HG03095 (cell line): ENCODE measurements at regions not wholly inside any gene's neighbourhood (a gene's known extent, or its start where the extent isn't known, plus 50 kb on each side); places are given as distances from the start of the nearest gene placed in this dataset.

ENCODE experiments used
- ATAC-seq: cut with Tn5 transposase; IDR thresholded peaks from one replicate; pipeline ENCODE4 v1.9.1; 2021; ENCODE audit warnings: moderate library complexity; ENCODE audit not compliant: unreplicated experiment

DNA sequence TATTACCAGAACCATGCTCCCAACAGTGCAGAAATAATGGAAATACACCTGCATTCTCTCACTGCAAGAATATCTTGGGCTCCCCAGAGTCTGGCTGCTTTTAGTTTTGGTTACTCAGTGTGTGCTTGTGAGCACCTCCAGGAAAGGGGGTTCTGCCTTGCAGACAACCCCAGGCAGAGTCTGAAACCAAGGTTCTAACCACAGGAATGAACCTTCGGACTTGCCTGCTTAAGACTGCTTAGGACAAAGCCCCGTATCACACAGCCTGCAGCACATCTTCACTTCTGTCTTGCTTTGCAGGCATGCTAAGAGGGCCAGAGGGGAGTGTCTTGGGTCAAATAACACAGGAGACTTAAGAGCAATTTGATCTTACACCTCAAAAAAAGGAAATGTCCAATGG lies 94.8 kb upstream of the SPATA31C2 start:
- ATAC-seq = no peak

DNA sequence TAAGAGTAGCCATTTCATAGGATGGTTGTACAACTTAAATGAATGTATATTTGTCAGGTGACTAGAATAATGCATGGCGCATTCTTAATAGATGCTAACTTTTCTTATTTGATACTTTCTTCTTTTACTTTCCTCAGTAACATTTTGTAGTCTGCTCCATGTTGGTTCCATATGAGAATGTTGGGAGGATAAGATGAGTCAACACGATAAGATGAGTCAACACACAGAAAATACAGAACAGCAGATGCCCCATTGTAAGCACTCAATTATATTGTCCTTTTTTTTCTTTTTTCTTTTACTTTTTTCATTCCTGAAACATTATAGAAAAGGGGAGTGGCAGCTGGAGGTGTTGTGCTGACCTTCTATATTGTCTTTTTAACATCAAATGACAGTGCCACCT lies 92.3 kb upstream of the SPATA31C2 start:
- ATAC-seq = no peak

DNA sequence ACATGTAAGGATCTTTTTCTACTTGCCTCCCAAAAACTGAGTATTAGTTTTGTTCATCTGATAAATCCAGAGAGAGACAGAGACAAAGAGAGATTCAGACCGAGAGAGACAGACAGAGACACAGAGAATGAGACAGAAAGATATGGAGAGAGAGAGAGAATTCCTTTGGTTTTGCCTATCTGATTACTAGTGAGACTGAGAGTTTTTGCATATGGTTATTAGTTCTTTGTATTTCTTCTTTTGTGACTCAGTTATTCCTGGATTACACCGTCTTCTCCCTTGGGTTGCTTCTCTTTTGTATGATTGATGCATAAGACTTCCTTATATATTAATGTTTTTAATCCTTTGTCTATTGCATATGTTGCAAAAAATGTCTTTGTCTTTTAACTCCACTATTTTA lies 91.2 kb upstream of the SPATA31C2 start:
- ATAC-seq = no peak

DNA sequence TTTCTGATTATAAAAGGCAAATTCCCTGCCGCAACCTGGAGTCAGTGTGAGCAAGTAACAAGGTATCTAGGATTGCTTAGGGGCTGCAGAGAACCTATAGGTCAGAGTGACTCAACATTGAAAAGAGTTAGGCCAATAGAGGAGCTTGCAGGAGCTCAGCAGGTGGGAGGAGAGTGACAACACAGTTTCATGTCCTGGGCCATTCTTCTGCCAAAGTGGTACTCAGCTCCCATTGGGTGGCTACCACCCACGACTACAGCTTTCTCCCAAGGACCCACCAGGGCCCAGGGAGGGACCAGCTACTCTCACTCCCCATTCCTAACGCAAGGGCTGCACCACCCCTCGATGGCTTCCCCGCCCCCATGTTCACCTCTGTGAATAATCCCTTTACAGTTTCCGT lies 86.7 kb upstream of the SPATA31C2 start:
- no peak for ATAC-seq

DNA sequence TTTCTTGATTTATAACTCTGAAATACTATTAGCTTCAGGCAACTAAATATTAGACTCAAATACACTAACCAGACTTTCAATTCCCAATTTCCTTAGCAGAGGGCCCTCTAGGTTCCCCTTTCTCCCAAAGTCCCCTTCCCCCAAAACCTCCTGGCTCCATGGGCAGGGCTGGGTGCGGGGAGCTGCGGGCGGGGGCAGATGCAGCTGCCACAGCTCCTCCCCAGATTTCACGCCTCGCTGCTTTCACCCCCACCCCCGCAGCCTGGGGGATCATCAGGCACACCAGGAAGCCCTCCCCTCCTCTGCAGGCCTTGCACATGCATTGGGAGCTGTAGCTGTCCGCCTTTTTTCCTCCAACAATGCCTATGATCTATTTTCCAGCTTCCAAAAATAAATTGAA lies 82.8 kb upstream of the SPATA31C2 start:
- no peak for ATAC-seq

DNA sequence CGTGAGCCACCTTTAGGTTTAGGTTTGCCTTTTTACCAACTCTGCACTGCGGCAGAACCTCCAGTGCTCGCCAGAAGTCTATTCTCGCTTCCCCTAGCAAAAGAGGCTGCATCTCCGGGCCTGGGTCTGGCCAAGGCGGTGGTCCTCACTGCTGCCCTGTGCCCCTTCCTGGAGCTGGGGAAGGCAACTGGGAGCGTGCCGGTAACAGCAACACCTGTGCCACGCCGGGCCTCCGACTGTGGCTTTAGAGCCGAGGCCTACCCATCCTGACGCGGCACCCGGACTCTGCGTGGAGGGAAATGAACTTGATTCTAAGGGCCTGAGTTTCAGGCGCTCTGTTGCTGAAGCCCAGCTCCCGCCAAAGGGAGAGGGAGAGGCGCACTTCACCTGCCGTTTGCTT lies 82.4 kb upstream of the SPATA31C2 start:
- ATAC-seq = no peak

DNA sequence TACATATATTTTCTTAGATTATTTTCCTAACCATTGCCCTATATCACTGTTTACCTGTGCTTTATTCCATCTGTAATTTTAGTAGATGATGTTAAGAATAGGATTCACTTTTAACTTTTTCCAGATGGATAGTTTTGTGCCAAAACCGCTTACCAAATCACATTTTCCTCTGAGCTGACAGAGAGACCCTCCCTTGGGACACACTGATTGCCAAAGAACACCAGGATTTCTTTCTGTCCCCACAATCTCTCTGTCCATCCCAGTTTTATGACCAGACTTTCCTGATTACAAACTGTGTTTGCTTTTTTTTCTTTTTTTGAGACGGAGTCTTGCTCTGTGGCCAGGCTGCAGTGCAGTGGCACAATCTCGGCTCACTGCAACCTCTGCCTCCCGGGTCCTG lies 81.3 kb upstream of the SPATA31C2 start:
- no peak for ATAC-seq

DNA sequence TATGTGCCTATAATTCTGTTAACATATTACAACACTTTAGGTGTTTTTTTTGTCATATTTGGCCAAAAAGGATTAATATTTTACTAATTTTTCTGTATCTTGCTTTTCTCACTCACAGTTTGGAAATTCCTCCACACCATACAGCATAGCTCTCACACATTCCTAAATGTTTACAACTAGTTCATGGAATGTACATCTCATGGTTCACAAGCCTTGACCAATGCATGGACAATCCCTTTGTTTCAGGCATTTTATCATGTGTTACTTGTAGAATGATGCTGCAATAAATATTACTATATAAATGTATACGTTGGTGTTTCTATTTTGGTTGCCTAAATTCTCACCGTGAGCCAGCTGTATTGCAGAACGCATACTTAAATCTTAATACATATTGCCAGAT lies 80.5 kb upstream of the SPATA31C2 start:
- no peak for ATAC-seq

DNA sequence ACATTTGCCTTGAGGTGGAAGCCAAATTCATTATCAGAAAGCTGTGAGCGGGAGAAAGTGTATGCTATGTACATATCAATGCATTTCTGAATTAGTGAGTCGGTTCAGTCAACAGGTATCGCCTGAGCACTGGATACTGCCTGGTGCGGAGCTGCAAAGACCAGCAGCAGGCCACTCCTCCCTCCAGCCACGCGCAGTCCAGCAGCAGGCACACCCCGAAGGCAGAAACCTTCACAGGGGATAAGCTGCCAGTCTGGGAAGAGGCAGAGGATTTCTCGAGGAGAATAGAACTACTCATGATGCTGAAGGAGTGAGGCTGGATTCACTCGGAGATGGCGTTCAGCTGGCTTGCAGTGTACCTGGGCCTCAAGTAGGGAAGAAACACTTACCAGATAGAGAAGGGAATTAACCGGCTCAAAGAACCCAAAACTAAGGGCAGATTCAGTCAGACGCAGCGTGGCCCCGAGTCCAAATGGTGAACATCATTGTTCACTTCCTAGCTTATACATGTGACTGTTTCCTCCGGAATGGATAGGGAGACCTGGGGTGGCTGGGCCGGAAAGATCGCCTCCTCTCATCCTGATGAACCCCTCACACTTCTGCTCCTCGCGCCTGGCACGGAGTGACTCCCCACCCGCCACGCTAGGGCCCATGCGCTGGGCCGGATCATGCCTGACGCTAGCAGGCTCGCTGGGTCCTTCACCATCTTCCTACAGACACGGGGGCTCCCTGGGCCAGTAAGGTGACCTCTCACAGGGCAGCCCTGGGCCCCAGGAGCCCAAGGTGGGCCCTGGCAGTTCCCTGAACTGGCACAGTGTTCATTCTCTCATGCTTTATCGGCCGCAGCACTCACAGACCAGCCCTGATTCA lies 78.1 kb upstream of the SPATA31C2 start:
- no peak for ATAC-seq

DNA sequence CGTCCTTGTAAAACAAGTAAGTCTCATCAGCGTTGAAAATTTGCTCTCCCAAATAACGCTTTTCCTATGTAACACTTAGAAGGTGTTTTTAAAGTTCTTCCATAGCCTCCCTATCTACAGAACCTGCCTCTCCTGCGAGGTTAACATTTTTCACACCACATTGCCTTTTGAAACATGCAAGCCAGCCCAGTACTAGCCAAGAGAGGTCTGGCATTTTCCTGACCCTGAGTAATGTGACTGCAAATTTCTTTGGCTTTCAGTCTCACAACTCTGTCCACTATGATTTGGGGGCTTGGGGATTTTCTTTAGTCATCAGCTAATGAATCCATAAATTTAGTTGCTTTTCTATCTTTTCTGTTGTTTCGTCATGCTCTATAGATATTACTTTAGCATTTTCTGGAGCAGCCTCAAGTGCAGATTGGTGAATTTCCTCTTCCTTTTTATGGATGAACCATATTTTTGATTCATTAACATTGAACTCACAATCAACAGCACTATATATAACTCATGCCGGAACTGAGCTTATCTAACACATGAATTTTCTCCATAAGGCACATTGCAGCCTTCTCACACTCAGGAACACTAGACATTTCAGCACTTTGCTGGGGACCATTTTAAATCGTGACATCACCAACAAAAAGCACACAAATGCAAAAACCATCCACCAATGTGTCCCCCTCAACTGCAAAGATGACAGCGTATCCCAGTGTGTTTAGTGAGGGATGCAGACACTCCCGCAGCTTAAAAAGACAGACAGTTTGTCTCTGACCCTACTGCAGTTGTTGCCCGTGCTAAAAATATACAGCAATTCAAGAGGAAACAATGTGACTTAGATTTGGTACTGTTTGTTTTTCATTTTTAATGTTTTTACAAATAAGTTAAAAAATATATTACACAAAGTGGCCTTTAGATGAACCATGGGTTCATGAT lies 77.2 kb upstream of the SPATA31C2 start:
- ATAC-seq = no peak

DNA sequence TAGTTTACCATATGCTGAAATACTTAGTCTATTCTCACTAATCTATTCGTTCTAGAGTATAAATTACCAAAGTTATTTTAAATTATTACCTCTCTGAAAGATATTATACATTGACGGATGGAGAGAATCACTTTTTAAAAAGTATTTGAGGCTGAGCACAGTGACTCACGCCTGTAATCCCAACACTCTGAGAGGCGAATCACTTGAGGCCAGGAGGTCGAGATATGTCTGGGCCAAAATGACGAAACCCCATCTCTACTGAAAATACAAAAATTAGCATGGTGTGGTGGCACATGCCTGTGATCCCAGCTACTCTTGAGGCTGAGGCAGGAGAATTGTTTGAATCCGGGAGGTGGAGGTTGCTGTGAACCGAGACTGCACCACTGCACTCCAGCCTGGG lies 64.0 kb upstream of the SPATA31C2 start:
- no peak for ATAC-seq

DNA sequence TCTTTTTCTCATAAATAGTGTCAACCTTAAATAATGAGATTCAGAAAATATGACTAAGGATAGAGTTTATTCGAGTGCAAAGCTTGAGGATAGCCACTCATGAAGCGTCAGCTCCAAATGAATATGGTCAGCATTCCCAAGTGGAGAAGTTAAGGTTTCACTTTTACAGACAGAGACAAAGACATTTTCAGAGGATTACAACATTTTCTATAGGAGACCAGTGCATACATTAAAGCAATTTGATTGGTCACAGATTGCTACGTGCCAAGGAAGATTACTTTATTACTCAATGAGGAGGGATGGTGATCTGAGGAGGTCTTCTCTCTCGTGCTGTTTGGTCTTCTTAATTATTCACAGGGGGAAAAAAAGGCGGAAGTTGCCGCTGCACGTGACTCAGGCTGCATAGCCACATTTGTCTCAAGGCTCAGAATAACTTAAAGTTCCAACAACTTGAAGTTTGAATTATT lies 60.1 kb upstream of the SPATA31C2 start:
- ATAC-seq = no peak

DNA sequence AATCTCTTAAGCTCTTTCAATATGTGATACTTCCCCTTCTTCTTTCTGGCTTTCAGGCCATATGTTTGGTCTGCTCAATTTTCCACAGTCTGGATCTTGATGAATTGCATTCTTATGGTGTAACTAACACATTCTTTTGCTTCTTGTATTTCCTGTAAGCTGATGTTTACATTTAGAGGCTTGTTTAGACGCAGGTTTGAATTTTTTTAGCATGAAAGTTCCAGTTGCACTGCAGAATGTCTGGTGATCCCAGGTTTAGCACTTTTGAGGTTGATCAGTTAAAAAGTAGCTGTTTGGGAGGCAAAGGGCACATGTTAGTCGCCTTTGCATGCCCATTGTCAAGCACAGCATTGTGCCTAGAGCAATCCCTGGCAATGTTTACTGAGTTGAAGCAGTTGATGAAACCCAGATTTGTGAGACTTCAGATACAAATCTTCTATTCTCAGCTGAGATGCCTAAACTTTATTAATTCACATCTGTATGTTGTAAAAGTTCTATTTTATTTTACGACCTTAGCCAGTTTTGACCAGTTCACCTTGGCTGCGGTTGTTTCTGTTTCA lies 59.6 kb upstream of the SPATA31C2 start:
- ATAC-seq = no peak

DNA sequence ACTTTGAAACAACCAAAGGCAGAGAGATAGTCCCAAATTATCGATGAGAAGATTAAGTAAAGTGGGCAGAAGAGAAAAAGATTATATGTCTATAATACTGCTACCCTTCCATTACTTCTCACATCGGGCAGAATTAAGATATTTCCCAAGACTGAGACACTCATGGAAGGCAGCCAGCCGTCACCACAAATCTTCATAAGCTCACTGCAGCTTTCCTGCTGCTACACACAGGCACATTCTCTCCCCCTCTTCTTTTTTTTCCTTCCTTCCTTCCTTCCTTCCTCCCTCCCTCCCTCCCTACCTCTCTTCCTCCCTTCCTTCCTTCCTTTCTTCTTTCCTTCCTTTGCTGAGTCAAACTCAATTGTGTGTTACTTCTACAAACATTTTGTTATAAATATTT lies 58.7 kb upstream of the SPATA31C2 start:
- no peak for ATAC-seq

DNA sequence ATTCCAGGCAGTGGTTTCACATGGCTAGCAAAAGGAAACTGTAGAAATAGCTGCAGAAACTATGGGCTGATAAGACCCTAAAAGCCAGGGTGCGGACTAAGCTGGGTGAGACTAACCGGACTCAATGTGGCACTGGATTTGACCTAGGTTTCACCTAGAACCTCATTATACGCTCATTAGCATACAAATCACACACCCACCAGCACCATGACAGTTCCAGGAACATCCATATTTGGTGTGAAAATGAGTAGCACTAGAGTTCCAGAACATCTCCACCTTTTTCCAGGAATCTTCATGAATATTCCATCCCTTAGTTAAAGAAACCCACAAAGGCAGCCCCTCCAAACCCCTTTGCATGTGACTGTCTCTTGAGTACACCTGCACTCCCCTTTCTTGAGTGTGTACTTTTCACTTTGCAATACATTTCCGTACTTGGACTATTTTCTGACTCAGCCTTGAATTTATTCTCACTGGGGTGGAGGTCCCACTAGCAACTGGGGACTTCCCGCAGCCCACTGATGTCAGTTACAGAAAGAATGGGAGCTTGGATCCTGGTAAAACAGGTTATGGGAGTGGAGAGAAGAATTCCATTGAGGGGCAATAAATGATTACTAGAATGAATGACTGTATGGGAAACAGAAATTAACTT lies 58.0 kb upstream of the SPATA31C2 start:
- no peak for ATAC-seq

DNA sequence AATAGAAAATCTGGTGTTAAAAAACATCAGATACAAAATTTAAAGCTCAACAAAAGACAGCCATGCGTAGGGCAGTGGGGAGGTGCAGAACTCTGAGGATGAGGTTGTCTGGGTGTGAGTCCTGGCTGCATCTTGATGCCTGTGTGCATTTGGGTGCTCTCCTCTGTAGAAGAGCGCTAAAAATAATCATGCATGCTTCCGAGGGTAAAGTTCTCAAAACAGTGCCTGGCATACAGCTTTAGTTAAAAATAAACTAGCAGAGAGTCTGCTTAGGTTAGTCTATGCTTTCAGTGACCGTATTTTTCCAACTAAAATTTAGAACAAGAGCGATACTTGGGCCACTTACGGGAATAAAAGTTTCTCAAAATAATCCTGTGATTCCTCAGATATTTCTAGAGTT lies 55.5 kb upstream of the SPATA31C2 start:
- no peak for ATAC-seq

DNA sequence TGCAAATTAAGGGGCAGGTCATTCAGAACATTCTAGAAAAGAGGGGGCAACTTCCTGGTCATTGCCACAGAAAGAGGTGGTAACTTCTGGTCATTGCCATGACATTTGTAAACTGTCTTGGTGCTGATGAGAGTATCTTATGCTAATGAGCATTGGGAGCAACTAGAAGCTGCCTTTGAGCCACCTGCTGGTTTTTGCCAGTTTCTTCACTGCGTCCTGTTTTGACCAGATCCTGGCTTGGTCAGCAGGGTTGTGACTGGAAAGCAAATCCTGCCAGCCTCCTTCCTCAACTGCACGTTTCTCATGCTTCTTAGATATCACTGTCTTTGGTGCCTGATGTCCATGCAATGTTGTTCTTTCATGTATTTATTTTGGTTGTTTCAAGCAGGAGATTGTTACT lies 53.2 kb upstream of the SPATA31C2 start:
- ATAC-seq = no peak

DNA sequence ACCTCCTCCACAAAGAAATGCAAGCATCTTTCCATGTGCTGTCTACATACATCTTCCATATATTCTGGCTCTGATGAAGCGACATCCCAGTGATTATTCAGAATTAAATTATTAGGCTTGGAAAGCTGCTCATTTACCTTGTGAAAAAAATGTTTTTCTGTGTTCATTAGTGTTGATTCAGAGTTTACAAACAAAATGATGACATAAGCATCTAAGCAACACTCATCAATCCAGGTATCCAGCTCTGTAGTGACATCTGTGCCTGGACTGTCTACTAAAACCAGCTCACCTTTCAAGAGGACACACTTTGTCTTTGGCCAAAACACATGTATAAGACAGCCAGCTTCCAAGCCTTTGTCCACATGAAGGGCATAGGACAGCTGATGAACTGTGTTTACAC lies 51.1 kb upstream of the SPATA31C2 start:
- no peak for ATAC-seq
